Stimulated activated CD4-positive, alpha-beta T cell treated with anti-CD3 and anti-CD28 coated beads, Interleukin-12 subunit alpha, Interleukin-12 subunit beta, amount 100 ng/mL, for 24 hours (primary cell): ENCODE measurements at regions not wholly inside any gene's neighbourhood (a gene's known extent, or its start where the extent isn't known, plus 50 kb on each side); places are given as distances from the start of the nearest gene placed in this dataset.
"Not testable (repeated sequence)": the region's sequence is repeated elsewhere in the genome, so short reads cannot be mapped to it uniquely, and the experiment has no call there.

ENCODE experiments used
- DNase-seq, 2 experiments: peaks; one replicate each; pipeline ENCODE4 v3.0.0-alpha.2; 2020; ENCODE audit warnings: low read depth in 2 of 2

- DNase-seq = no peak
Observed at GRCh38 chr21:35982717-35983116, 77.6 kb downstream of the SETD4 start.

- DNase-seq = no peak
Observed at GRCh38 chr21:35981514-35982070, 78.7 kb downstream of the SETD4 start.

- no peak for DNase-seq
Observed at GRCh38 chr21:35980821-35981220, 79.5 kb downstream of the SETD4 start.

- not testable (repeated sequence) for DNase-seq
Observed at GRCh38 chr21:35977860-35978259, 82.5 kb downstream of the SETD4 start.

- DNase-seq = no peak
Observed at GRCh38 chr21:35976929-35977328, 83.4 kb downstream of the SETD4 start.

GRCh38 chr21:35976481-35976880 lies 83.8 kb downstream of the SETD4 start:
- DNase-seq = no peak

- DNase-seq = no peak
Observed at GRCh38 chr21:35974775-35975174, 85.6 kb downstream of the SETD4 start.

- no peak for DNase-seq
Observed at GRCh38 chr21:35971824-35972223, 88.5 kb downstream of the SETD4 start.

GRCh38 chr21:35969281-35969680 lies 91.0 kb downstream of the SETD4 start:
- DNase-seq = no peak

- DNase-seq = no peak
Observed at GRCh38 chr21:35968564-35968963, 91.8 kb downstream of the SETD4 start.

- no peak for DNase-seq
Observed at GRCh38 chr21:35965699-35966098, 94.6 kb downstream of the SETD4 start.

- no peak for DNase-seq
Observed at GRCh38 chr21:35963920-35964451, 96.3 kb downstream of the SETD4 start.

GRCh38 chr21:35962917-35963316 lies 97.4 kb downstream of the SETD4 start:
- DNase-seq = no peak

- DNase-seq = no peak
Observed at GRCh38 chr21:35954066-35954465, 106.3 kb downstream of the SETD4 start.

GRCh38 chr21:35953597-35953996 lies 106.7 kb downstream of the SETD4 start:
- no peak for DNase-seq

GRCh38 chr21:35952651-35953340 lies 107.5 kb downstream of the SETD4 start:
- no peak for DNase-seq

GRCh38 chr21:35948982-35949381 lies 111.3 kb downstream of the SETD4 start:
- DNase-seq = no peak

- DNase-seq = no peak
Observed at GRCh38 chr21:35945089-35945671, 115.1 kb downstream of the SETD4 start.

- DNase-seq = no peak
Observed at GRCh38 chr21:35943752-35944151, 116.6 kb downstream of the SETD4 start.

- no peak for DNase-seq
Observed at GRCh38 chr21:35942211-35943144, 117.8 kb downstream of the SETD4 start.

GRCh38 chr21:35940074-35940927 lies 120.0 kb downstream of the SETD4 start:
- no peak for DNase-seq
